Endothelial cell of hepatic sinusoid (primary cell): ENCODE measurements at regions not wholly inside any gene's neighbourhood (a gene's known extent, or its start where the extent isn't known, plus 50 kb on each side); places are given as distances from the start of the nearest gene placed in this dataset.

Source experiments
- in situ Hi-C: cut with HindIII; loops from 2 replicates; pipeline ENCODE4 v1.10.0; 2017; ENCODE audit warnings: low sequenced_read_pairs

GRCh38 chr22:22755778-22756100 lies 111.3 kb downstream of the GGTLC2 start:
- in situ Hi-C loops = loop anchor here (25.0 kb wide), 1 partner anchor 93 kb away; no protein-coding TSS in a partner anchor

DNA sequence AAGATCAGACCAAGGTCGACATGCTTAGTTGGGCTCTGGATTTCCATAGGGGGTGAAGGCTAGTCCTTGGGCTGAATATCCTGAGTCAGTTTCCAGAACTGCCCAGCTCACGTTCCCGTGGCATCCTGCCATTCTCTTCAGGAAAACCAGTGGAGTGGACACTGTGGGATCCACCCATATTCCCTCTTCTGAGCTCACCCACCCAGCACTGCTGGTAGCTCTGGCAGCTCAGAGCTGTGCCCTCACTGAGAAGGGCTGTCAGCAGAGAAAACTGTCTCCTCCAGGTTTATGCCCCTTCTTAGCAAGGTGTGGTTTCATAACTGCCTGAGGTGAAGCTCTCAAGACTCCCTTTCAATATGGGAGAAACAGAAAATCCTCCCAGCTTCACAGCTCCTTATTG lies 111.7 kb downstream of the GGTLC2 start:
- in situ Hi-C loops = loop anchor here (25.0 kb wide), 1 partner anchor 94 kb away; no protein-coding TSS in a partner anchor

- in situ Hi-C loops = loop anchor here (25.0 kb wide), 1 partner anchor 94 kb away; no protein-coding TSS in a partner anchor
Observed at GRCh38 chr22:22756551-22757201, 112.3 kb downstream of the GGTLC2 start.

DNA sequence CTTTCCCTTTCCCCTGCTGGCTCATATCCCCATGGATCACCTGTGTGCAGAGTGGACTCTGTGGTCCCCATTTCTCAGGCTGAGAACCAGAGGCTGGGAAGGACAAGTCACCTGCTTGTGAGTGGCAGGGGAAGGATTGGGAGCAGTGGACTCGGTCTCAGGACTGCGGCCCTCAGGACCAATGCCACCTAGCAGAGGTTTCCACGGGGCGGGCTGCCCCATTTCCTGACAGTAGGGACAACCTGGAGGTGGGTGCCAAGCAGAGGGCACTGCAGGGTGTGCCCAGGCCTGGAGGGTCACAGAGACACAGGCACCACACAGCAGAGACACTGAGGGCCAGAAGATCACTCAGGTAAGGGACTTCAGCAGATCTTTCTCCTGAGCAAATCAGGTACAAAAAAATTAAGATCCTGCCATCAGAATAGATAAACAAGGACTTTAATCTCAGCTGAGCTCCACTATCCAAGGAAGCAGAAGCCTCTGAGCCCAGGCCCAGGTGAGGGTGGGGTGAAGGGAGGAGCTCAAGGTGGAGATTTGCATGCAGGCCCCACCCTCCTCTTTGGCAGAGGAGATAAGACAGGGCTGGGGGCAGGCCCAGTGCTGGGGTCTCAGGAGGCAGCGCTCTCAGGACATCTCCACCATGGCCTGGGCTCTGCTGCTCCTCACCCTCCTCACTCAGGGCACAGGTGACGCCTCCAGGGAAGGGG lies 113.8 kb downstream of the GGTLC2 start:
- in situ Hi-C loops = loop anchor here (25.0 kb wide), 1 partner anchor 96 kb away; no protein-coding TSS in a partner anchor

GRCh38 chr22:22759371-22759770 lies 115.0 kb downstream of the GGTLC2 start:
- in situ Hi-C loops = loop anchor here (25.0 kb wide), 1 partner anchor 97 kb away; no protein-coding TSS in a partner anchor

DNA sequence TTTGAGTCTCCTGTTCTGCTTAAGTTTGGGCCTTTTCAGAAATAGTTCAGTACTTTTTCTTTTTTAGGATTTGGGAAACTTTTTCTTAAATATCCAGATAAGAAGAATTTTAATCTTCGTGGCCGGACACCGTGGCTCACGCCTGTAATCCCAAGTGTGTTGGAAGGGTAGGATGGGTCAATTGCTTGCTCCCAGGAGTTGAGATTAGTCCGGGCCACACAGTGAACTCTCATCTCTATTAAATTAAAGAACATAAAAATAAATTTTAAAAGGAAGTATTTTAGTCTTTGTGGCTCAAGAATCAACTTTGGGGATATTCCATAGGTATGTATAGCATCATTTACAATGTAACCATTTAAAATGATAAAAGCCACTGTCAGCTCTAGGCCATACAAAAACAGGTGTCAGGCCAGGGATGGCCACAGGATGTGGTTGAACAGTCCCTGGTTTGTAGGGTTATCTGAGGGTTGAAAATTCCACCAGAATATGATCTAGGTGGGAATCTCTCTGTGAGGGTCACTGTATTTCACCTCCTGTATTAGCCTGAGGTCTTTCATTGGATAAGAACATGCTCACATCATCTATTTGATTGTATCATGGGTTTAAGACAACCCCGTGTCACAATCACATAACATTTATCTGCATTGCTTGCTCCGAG lies 115.6 kb downstream of the GGTLC2 start:
- in situ Hi-C loops = loop anchor here (25.0 kb wide), 1 partner anchor 98 kb away; no protein-coding TSS in a partner anchor

GRCh38 chr22:22761606-22761962 lies 117.2 kb downstream of the GGTLC2 start:
- in situ Hi-C loops = loop anchor here (25.0 kb wide), 1 partner anchor 99 kb away; no protein-coding TSS in a partner anchor

GRCh38 chr22:22761963-22762772 lies 117.8 kb downstream of the GGTLC2 start:
- in situ Hi-C loops = loop anchor here (25.0 kb wide), 1 partner anchor 100 kb away; no protein-coding TSS in a partner anchor

DNA sequence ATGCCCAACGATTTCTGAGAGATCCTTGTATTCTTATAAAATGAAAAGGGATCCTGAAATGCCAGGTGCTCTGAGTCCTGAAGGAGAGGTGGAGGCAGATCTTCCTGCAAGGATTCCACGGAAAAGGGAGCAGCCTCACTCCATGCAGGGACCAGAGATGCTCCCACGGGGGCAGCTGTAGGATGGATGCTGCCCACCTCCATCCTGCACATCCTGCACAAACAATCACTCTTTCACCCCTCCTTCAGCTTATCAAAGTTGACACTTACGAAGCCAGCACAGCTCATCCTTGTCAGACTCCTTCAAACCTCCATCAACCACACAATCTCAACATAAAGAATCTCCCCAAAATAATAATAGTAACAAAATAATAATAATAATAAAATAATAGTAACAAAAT lies 119.1 kb downstream of the GGTLC2 start:
- in situ Hi-C loops = loop anchor here (25.0 kb wide), 1 partner anchor 101 kb away; no protein-coding TSS in a partner anchor

- in situ Hi-C loops = loop anchor here (25.0 kb wide), 1 partner anchor 102 kb away; no protein-coding TSS in a partner anchor
Observed at GRCh38 chr22:22764085-22764484, 119.7 kb downstream of the GGTLC2 start.

DNA sequence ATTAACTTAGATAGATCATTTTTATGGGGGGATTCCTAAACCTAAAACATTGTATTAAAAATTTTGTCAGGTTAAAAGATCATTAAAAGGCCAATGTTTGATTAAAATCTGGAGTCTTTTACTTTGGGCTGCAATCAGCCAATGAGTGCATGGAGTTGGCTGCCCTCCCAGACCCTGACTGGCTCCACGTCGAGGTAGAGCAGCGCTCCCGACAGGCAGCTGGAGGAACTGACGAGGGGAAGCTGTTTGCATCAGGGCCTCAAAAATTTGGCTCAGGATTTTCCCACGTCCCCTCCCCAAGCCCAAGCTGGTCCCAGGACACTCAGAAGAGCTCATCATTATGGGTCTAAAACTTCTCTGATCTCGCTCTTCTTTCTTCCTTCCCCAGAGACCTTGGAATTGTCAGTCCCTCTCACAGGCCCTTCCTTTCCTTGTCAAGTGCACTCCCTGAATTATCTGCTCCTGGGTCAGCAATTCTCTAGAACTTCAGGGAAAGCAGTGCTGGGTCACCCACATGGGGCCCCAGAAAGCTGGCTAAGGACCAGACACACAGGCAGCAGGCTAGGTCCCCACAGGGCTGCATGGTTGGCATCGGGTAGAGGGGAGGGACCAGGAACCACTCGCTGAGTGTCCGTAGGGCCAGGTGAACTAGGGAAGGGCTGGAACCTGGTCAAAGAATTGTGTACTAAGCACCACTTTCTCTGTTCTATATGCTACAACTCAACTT lies 119.6 kb upstream of the IGLL5 start:
- in situ Hi-C loops = loop anchor here (25.0 kb wide), 1 partner anchor 106 kb away; no protein-coding TSS in a partner anchor

DNA sequence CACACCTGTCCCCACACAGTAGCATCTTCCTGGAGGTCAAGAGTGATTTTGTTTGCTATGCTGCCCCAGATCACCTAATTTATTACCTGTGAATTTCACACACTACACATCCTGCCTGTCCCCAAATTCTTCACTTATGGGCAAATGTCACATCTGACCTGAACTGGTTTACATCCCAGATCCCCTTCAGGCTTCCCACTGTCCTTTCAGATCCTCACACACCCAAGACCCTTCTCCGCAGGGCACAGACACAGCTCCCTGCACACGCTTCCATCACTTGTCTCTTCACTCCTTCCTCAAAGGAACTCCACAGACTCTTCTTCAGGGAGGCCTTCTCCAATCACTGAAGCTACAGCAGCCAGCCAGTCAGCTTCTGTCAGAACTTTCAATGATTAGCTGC lies 118.7 kb upstream of the IGLL5 start:
- in situ Hi-C loops = loop anchor here (25.0 kb wide), 1 partner anchor 107 kb away; no protein-coding TSS in a partner anchor

- in situ Hi-C loops = loop anchor here (25.0 kb wide), 1 partner anchor 107 kb away; no protein-coding TSS in a partner anchor
Observed at GRCh38 chr22:22769434-22770279, 118.0 kb upstream of the IGLL5 start.

- in situ Hi-C loops = loop anchor here (25.0 kb wide), 1 partner anchor 108 kb away; no protein-coding TSS in a partner anchor
Observed at GRCh38 chr22:22770280-22770871, 117.2 kb upstream of the IGLL5 start.

DNA sequence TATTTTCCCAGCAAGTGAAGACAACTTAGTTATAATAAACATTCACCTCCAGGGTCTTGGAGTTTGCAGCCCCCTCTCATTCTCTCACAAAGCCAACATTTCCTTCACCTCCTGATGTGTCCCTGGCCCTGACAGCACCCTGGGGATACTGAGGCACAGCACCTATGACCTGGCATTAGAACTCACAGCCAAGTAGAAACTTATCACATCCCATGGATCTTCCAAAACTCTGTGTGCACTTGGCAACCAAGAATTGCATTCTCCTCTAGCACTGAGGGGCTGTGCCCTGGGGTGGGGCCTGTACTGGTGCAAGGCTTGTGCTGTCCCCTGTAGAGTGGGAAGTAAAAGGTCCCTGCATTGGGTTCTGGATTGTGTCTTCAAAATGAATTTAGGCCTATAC lies 116.7 kb upstream of the IGLL5 start:
- in situ Hi-C loops = loop anchor here (25.0 kb wide), 1 partner anchor 109 kb away; no protein-coding TSS in a partner anchor

DNA sequence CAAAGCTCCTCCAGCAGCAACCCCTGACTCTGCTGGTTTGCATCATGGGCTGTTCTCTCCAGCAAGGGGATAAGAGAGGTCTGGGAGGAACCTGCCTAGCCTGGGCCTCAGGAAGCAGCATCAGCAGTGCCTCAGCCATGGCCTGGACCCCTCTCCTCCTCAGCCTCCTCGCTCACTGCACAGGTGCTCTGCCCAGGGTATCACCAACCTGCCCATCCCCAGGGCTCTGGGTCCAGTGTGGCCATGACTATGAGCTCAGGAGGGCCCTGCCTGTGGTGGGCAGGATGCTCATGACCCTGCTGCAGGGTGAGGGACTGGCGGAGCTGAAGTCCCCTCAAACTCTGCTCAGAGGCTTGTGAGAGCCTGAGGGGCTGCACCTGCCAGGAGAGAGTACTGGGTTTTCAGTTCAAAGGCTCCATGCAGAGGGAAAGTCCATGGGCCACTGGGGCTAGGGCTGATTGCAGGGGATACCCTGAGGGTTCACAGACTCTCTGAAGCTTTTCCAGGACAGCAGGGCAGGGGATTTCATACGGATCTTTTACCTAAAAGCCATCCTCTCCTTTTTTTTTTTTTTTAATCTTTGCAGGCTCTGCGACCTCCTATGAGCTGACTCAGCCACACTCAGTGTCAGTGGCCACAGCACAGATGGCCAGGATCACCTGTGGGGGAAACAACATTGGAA lies 115.8 kb upstream of the IGLL5 start:
- in situ Hi-C loops = loop anchor here (25.0 kb wide), 1 partner anchor 110 kb away; no protein-coding TSS in a partner anchor

DNA sequence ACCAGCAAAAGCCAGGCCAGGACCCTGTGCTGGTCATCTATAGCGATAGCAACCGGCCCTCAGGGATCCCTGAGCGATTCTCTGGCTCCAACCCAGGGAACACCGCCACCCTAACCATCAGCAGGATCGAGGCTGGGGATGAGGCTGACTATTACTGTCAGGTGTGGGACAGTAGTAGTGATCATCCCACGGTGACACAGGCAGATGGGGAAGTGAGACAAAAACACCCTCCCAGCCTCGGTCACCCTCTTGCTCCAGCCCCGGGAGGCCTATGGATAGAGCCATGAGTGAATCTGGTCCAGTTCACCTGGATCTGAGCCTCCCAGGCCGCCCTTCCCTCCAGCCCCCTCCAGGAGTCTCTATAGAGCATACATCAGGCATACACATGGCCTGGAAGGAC lies 115.2 kb upstream of the IGLL5 start:
- in situ Hi-C loops = loop anchor here (25.0 kb wide), 1 partner anchor 110 kb away; no protein-coding TSS in a partner anchor

- in situ Hi-C loops = loop anchor here (25.0 kb wide), 1 partner anchor 111 kb away; no protein-coding TSS in a partner anchor
Observed at GRCh38 chr22:22772883-22773282, 114.7 kb upstream of the IGLL5 start.
